GM12878 (cell line): ENCODE measurements at regions not wholly inside any gene's neighbourhood (a gene's known extent, or its start where the extent isn't known, plus 50 kb on each side); places are given as distances from the start of the nearest gene placed in this dataset.
"Not testable (repeated sequence)": the region's sequence is repeated elsewhere in the genome, so short reads cannot be mapped to it uniquely, and the experiment has no call there.

Experiments
- ATAC-seq: fragments of 200-7000 bp; cut with Tn5 transposase; 3 replicates; pipeline ENCODE4 v1.9.1; 2020; ENCODE audit warnings: mild to moderate bottlenecking, moderate library complexity
- BruUV-seq: library from RNA; stranded (reverse); fragments of 400-500 nt; replicated peaks from 2 replicates; lab custom pipeline; 2021; lab: Mats Ljungman, UMichigan
- CTCF ChIA-PET: fragments of 300-600 bp; sonication (Branson Sonifier 250); formaldehyde crosslinking; extraction: SDS; loops from one replicate; lab custom pipeline; 2021; ENCODE audit warnings: inconsistent platforms; lab: Yijun Ruan, JAX
- POLR2A ChIA-PET: fragments of 350-600 bp; formaldehyde crosslinking; extraction: SDS; loops from one replicate; lab custom pipeline; 2021; ENCODE audit warnings: inconsistent platforms; lab: Charles Lee
- RAD21 ChIA-PET: fragments of 300-600 bp; sonication (Branson Sonifier 250); formaldehyde crosslinking; loops from one replicate; lab custom pipeline; 2023; ENCODE audit warnings: antibody characterized with exemption; ENCODE audit not compliant: unreplicated experiment; lab: Charles Lee
- SMC1A ChIA-PET: fragments of 300-600 bp; sonication (Branson Sonifier 250); formaldehyde crosslinking; loops from one replicate; lab custom pipeline; 2023; ENCODE audit not compliant: unreplicated experiment, uncharacterized antibody; lab: Charles Lee
- DNase-seq: peaks from one replicate; pipeline ENCODE4 v3.0.0-alpha.2; 2011; ENCODE audit warnings: low read depth, low spot score
- FAIRE-seq: peaks from 3 replicates; lab custom pipeline; 2011; peaks lifted over from hg19 to GRCh38; lab: Jason Lieb, UNC
- H2AFZ ChIP-seq: 2 replicates; pipeline ENCODE4 v1.6.0; 2011; ENCODE audit warnings: low read depth, low read length, control low read depth; ENCODE audit not compliant: control insufficient read depth
- H3K27ac ChIP-seq: 2 replicates; pipeline ENCODE4 v1.5.1; 2011; ENCODE audit warnings: control low read depth; ENCODE audit not compliant: control insufficient read depth, insufficient read depth
- H3K27me3 ChIP-seq, 2 experiments: replicated peaks in 1 of 2; 2 replicates each; pipeline versions ENCODE4 v1.6.0 to v1.6.1; 2011; ENCODE audit warnings: low read length in 1 of 2; ENCODE audit not compliant: control insufficient read depth in 2 of 2, insufficient read depth in 2 of 2
- H3K36me3 ChIP-seq, 2 experiments: 2 replicates each; pipeline ENCODE4 v1.5.1; 2011; ENCODE audit warnings: low read length in 1 of 2; ENCODE audit not compliant: control insufficient read depth in 2 of 2, insufficient read depth in 2 of 2
- H3K4me1 ChIP-seq: 2 replicates; pipeline ENCODE4 v1.6.1; 2011; ENCODE audit warnings: mild to moderate bottlenecking, low read length, moderate library complexity, mixed read lengths; ENCODE audit not compliant: control insufficient read depth, insufficient read depth
- H3K4me2 ChIP-seq: 2 replicates; pipeline ENCODE4 v1.6.0; 2011; ENCODE audit warnings: control low read depth; ENCODE audit not compliant: control insufficient read depth, insufficient read depth
- H3K4me3 ChIP-seq: fragments of 200-600 bp; sonication (generic); 2 replicates; pipeline ENCODE4 v1.5.1; 2016
- H3K79me2 ChIP-seq: 2 replicates; pipeline ENCODE4 v1.6.0; 2011; ENCODE audit warnings: low read length; ENCODE audit not compliant: control insufficient read depth, insufficient read depth
- H3K9ac ChIP-seq: 2 replicates; pipeline ENCODE4 v1.8.0; 2011; ENCODE audit warnings: low read length, control low read depth, mixed read lengths; ENCODE audit not compliant: control insufficient read depth, insufficient read depth
- H3K9me3 ChIP-seq: replicated peaks from 3 replicates; pipeline ENCODE4 v1.5.1; 2011; ENCODE audit warnings: mild to moderate bottlenecking, low read length; ENCODE audit not compliant: control insufficient read depth, insufficient read depth
- H4K20me1 ChIP-seq: 2 replicates; pipeline ENCODE4 v1.6.0; 2011; ENCODE audit not compliant: control insufficient read depth, insufficient read depth
- BMI1 ChIP-seq: fragments of 450-650 bp; IDR thresholded peaks from 2 replicates; pipeline ENCODE4 v1.6.1; 2016; ENCODE audit warnings: mild to moderate bottlenecking, moderate library complexity, borderline replicate concordance
- FOXK2 ChIP-seq: fragments of 450-650 bp; IDR thresholded peaks from 2 replicates; pipeline ENCODE4 v1.6.1; 2017; ENCODE audit warnings: mild to moderate bottlenecking, moderate library complexity
- LARP7 ChIP-seq: fragments of 450-650 bp; IDR thresholded peaks from 2 replicates; pipeline ENCODE4 v1.6.1; 2017; ENCODE audit warnings: mild to moderate bottlenecking
- NR2F1 ChIP-seq: fragments of 450-650 bp; conservative IDR thresholded peaks from 2 replicates; pipeline ENCODE4 v1.6.1; 2017; ENCODE audit warnings: mild to moderate bottlenecking
- POLR2AphosphoS5 ChIP-seq: IDR thresholded peaks from 2 replicates; pipeline ENCODE4 v1.6.1; 2011; ENCODE audit warnings: mild to moderate bottlenecking, low read length, inconsistent platforms
- SMC3 ChIP-seq: IDR thresholded peaks from 2 replicates; pipeline ENCODE4 v1.6.1; 2011; ENCODE audit warnings: low read length, improper control_type of control experiment, borderline replicate concordance
- SUPT20H ChIP-seq: IDR thresholded peaks from 2 replicates; pipeline ENCODE4 v1.6.1; 2011; ENCODE audit warnings: low read depth, mild to moderate bottlenecking, low read length, moderate library complexity, borderline replicate concordance; ENCODE audit not compliant: control insufficient read depth
- WGBS: methylation state at CpG from one replicate; pipeline ENCODE4 v1.1.6; 2016; ENCODE audit warnings: low lambda C conversion rate; ENCODE audit not compliant: insufficient replicate concordance, insufficient coverage; ENCODE audit errors: missing lambda C conversion rate; 5-methylcytosine and 5-hydroxymethylcytosine counted together
- in situ Hi-C: fragments of 300-500 bp; cut with MboI; formaldehyde crosslinking; loops from 9 replicates; pipeline ENCODE4 v1.14.3; 2018; ENCODE audit warnings: mixed read lengths
- intact Hi-C: fragments of 100-400 bp; cut with micrococcal nuclease; formaldehyde crosslinking; loops from one replicate; pipeline ENCODE4 v1.14.2; 2022; ENCODE audit not compliant: unreplicated experiment

- ATAC-seq (no peak), DNase-seq (no peak), FAIRE-seq (no peak)
- 50% methylated on average over 5 of the region's 5 CpGs for WGBS
- H3K9ac ChIP-seq: no peak overlapping the region
- H3K36me3 ChIP-seq: no peaks in the 10 kb centered on the region
- BruUV-seq: no TSS peak
- in situ Hi-C loops: no loop called here
- ChIA-PET POLR2A (no interaction called here), RAD21 (no interaction called here), SMC1A (no interaction called here), CTCF (interaction anchor here (0.6 kb wide), 1 partner anchor 23 kb away, joined by 5 read pairs; no protein-coding TSS in a partner anchor)
- TF ChIP-seq BMI1: no peak
- TF ChIP-seq POLR2AphosphoS5: no peak
- TF ChIP-seq LARP7: no peak
- TF ChIP-seq SUPT20H: no peak
- no peak for TF ChIP-seq NR2F1
- intact Hi-C loops: no loop called here
- H3K4me1 ChIP-seq: no peaks in the 10 kb centered on the region
- no peak overlapping the region for H2AFZ ChIP-seq
- H4K20me1 ChIP-seq: no peaks in the 10 kb centered on the region
- H3K27ac ChIP-seq: no peak overlapping the region
- no peak overlapping the region for H3K4me2 ChIP-seq
- H3K79me2 ChIP-seq: no peaks in the 10 kb centered on the region
- H3K9me3 ChIP-seq: no peaks in the 10 kb centered on the region
- no peaks in the 10 kb centered on the region for H3K27me3 ChIP-seq
- H3K4me3 ChIP-seq: no peak overlapping the region
Observed at GRCh38 chr22:26838471-26838825, 181.1 kb downstream of the MIAT start.

- WGBS: 40% methylated on average over 5 of the region's 5 CpGs
- ChIA-PET POLR2A (no interaction called here), CTCF (no interaction called here), RAD21 (no interaction called here), SMC1A (no interaction called here)
- H2AFZ ChIP-seq: no peak overlapping the region
- in situ Hi-C loops (no loop called here), intact Hi-C loops (no loop called here)
- no peak overlapping the region for H3K4me2 ChIP-seq
- FAIRE-seq (no peak), DNase-seq (no peak), ATAC-seq (no peak)
- no peak for TF ChIP-seq SMC3
- TF ChIP-seq FOXK2: no peak
- BruUV-seq: no TSS peak
- H4K20me1 ChIP-seq: no peaks in the 10 kb centered on the region
- H3K79me2 ChIP-seq: no peaks in the 10 kb centered on the region
- no peaks in the 10 kb centered on the region for H3K9me3 ChIP-seq
- H3K27me3 ChIP-seq: no peaks in the 10 kb centered on the region
- no peaks in the 10 kb centered on the region for H3K36me3 ChIP-seq
- H3K4me1 ChIP-seq: no peaks in the 10 kb centered on the region
- H3K4me3 ChIP-seq: no peak overlapping the region
- no peak overlapping the region for H3K27ac ChIP-seq
- no peak overlapping the region for H3K9ac ChIP-seq
Observed at GRCh38 chr22:26839216-26839615, 181.8 kb downstream of the MIAT start.

GRCh38 chr22:26840770-26841169, 183.4 kb downstream of the MIAT start:
- POLR2A ChIA-PET, intact Hi-C loops, H3K27me3 ChIP-seq, CTCF ChIA-PET, BruUV-seq, RAD21 ChIA-PET, H4K20me1 ChIP-seq, H2AFZ ChIP-seq, SMC1A ChIA-PET, H3K4me1 ChIP-seq, H3K27ac ChIP-seq, H3K79me2 ChIP-seq, in situ Hi-C loops, H3K4me2 ChIP-seq, H3K36me3 ChIP-seq, H3K9ac ChIP-seq, DNase-seq, H3K9me3 ChIP-seq, H3K4me3 ChIP-seq, ATAC-seq, FAIRE-seq: not testable (repeated sequence)
- 58% methylated on average over 3 of the region's 3 CpGs for WGBS
